ENCODE measurements at regions not wholly inside any gene's neighbourhood (a gene's known extent, or its start where the extent isn't known, plus 50 kb on each side); places are given as distances from the start of the nearest gene placed in this dataset.

- TF ChIP-seq FOS (IDR thresholded peaks at IDR 0.05; ENCODE audit: borderline replicate concordance, insufficient read depth, low read length): no peak
- TF ChIP-seq GATA2 (IDR thresholded peaks at IDR 0.05; ENCODE audit: insufficient read depth, insufficient read length, low read depth, low read length): no peak
- no peak for TF ChIP-seq MAX (IDR thresholded peaks at IDR 0.05; ENCODE audit: insufficient read depth, insufficient read length)
- TF ChIP-seq MYC (IDR thresholded peaks at IDR 0.05; ENCODE audit: low read depth, low read length): no peak
- no peak for TF ChIP-seq CTCF (IDR thresholded peaks at IDR 0.05; ENCODE audit: extremely low read depth in 1 of 2, insufficient read depth in 1 of 2, low read depth in 1 of 2, low read length in 2 of 2)
- TF ChIP-seq JUN (IDR thresholded peaks at IDR 0.05; ENCODE audit: borderline replicate concordance, insufficient read depth, insufficient read length, low read depth): no peak
- no peak for TF ChIP-seq EZH2 (IDR thresholded peaks at IDR 0.05; ENCODE audit: borderline replicate concordance, low read depth, low read length, severe bottlenecking)
- TF ChIP-seq POLR2A (IDR thresholded peaks at IDR 0.05; ENCODE audit: low read depth, low read length): no peak
- no peak for TF ChIP-seq POLR2AphosphoS5 (IDR thresholded peaks at IDR 0.05; ENCODE audit: insufficient read depth, low read depth, low read length)
- Histone ChIP-seq H3K79me2 (ENCODE audit: control insufficient read depth, insufficient read depth, low read length) (no peaks in the 10 kb centered on the region), H3K4me1 (ENCODE audit: control insufficient read depth, extremely low read depth, insufficient read depth, low read length) (peaks cover 16% of the 10 kb centered on the region), H3K9me1 (replicated peaks; ENCODE audit: control insufficient read depth, extremely low read depth, insufficient read depth, low read length) (no peaks in the 10 kb centered on the region), H3K9me3 (replicated peaks; ENCODE audit: control insufficient read depth, insufficient read depth, low read length) (no peaks in the 10 kb centered on the region), H3K4me2 (ENCODE audit: insufficient read depth, low read length) (no peak overlapping the region), H4K20me1 (replicated peaks; ENCODE audit: control insufficient read depth, extremely low read depth, insufficient read depth, low read length) (no peaks in the 10 kb centered on the region), H3K27ac (ENCODE audit: insufficient read depth, low read depth, low read length) (no peak overlapping the region), H3K36me3 (ENCODE audit: control insufficient read depth in 2 of 2, extremely low read depth in 1 of 2, insufficient read depth in 2 of 2, low read length in 2 of 2) (no peaks in the 10 kb centered on the region), H2AFZ (ENCODE audit: low read depth, low read length) (no peak overlapping the region), H3K4me3 (replicated peaks in 1 of 3; ENCODE audit: insufficient read depth in 1 of 3, low read depth in 1 of 3, low read length in 3 of 3) (no peak overlapping the region), H3K27me3 (ENCODE audit: control insufficient read depth in 2 of 2, insufficient read depth in 2 of 2, low read length in 2 of 2) (peaks cover 0 to 4% of the 10 kb centered on the region in 2 experiments), H3K9ac (replicated peaks; ENCODE audit: extremely low read depth, insufficient read depth, low read length) (no peak overlapping the region)
- ChIA-PET POLR2A (no interaction called here), CTCF (no interaction called here)
- dilution Hi-C loops (cut with MboI; ENCODE audit: extremely low pct_ligation_motif_present, low sequenced_read_pairs) (no loop called here), intact Hi-C loops (cut with micrococcal nuclease) (no loop called here)
- FAIRE-seq (no peak), DNase-seq (ENCODE audit: low read depth, low spot score) (no peak)
- BruUV-seq (replicated peaks): no TSS peak
These were observed 234.5 kb downstream of the LY86 start for GRCh38 chr6:6823030-6823429.
